ENCODE measurements at regions not wholly inside any gene's neighbourhood (a gene's known extent, or its start where the extent isn't known, plus 50 kb on each side); places are given as distances from the start of the nearest gene placed in this dataset.
"Not testable (repeated sequence)": the region's sequence is repeated elsewhere in the genome, so short reads cannot be mapped to it uniquely, and the experiment has no call there.

- DNase-seq: no peak
These were observed 160.0 kb downstream of the OSR1 start for GRCh38 chr2:19198381-19198780.

DNA sequence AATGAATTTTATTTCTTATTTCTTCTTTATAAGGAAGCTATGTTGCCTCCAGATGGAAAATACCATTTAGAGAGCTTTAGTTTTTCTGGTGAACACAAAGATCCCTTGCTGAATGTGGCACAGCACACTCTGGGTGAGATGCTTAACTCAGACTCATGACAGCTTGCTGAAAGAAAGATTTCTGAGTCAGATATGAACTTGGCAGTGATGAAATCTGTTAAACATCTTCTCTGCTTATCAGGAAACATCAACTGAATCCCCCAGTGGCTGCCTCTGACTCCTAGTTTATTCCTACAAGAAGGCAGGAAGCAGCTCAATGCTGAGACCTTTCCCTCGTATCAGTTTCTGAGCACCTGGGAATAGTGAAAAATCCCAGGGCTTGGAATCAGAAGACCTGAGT is 162.8 kb downstream of the OSR1 start:
- peak; percentile 59 for DNase-seq

- no peak for DNase-seq
These were observed 169.0 kb downstream of the OSR1 start for GRCh38 chr2:19189391-19189790.

DNA sequence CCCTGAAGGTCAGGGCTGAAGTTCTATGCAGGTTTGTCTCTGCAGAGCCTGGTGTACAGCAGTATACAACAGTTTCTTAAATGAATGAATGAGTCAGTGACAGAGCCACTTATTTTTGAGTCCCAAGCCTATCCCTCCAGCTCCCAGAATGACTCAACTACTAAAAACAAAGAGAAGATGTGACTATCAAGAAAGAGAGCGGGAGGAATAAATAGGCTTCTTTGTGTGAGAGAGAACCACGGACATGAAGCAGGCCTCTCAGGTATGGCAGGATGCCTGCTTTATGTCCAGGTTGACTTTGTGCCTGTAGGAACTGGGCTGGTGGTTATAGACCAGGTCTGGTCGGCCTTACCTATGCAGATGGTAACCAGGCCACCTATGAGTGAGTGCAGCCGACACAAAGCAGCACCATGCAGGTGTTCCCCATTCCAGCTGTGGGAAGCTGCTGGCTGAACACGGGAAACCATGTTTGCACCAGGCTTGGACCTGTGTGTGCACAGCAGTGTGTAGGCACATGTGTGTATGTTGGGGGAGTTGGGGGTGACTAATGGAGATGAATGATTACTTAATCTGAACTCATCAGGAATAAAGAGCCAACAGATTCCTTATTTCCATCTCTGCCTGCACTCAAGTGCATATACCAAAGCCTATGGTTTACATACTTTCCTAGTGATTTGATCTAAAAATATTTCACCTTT is 171.0 kb downstream of the OSR1 start:
- peak; percentile 49 for DNase-seq

DNA sequence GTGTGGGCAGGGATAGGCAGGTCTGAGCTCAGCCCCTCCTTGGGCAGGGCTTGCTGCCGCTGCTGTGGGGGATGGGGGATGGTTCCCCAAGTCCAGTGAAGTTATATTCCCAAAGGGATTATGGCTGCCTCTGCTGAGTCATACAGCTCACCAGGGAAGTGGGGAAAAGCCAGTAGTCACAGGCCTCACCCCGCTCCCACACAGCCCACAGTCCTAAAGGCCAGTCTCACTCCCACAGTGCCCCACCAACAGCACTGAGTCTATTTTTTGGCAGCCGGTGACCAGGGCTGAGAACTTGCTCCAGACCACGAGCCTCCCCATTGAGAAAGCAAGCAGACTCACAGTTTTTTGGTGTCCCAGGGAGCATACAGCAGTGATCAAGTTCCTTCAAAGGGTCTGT is 173.3 kb downstream of the OSR1 start:
- DNase-seq: peak; percentile 38

DNA sequence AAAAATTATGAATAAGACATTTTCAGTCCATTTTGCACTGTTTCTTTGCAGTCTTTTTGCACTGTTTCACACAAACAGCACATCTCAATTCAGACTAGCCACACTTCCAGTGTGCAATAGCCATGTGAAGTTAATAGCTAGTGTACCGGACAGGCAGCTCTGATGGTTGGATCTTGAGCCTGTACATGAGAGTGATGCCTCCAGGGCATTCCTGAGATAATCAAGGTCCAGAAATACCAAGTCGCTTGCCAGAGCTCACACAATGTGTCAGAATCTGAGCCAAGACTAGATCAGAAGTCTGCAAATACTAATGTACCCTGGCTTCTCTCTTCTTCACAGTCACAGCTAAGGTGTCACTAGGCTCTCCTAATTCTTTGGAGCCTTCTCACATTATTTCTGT is 180.2 kb downstream of the OSR1 start:
- DNase-seq: no peak

DNA sequence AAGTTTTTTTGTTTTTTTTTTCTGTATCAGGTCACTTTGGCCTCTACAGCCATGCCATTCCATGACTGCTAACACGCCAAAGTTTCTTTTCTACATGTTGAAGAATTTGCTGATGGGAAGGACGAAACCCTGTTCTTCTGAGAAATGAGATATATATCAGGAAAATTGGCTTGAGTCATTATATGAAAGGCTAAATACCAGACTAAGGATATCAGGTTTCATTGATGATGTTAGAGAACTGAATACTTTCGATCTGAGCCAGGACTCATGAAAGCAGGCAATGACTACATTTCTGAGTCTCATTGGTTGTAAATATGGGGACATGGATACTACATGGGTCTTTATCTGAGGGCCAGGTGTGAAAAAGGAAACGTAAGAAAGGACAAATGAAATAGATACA is 181.4 kb downstream of the OSR1 start:
- DNase-seq: peak; percentile 74

- no peak for DNase-seq
These were observed 182.1 kb downstream of the OSR1 start for GRCh38 chr2:19176172-19176852.

DNA sequence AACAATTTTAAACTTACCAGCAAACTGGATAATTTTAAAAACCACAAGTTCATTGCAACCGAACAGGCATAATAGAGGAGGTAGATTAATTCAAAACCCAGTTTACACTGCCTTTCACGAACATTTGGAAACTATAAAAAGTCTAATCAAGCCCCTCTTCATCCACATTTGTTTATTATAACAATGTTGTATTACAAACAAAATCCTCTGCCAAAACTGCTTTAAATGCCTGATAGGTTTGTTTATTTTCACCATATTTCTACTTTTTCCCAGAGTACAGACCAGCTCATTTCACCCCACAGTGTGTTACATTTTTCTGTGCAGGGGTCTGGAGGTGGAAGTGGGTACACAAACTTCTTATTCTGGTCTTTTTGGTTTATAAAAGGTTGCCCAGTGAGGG is 184.2 kb downstream of the OSR1 start:
- DNase-seq: no peak

- no peak for DNase-seq
These were observed 187.0 kb downstream of the OSR1 start for GRCh38 chr2:19171409-19171808.

GRCh38 chr2:19169134-19169768 is 189.2 kb downstream of the OSR1 start:
- no peak for DNase-seq

GRCh38 chr2:19164099-19164498 is 194.3 kb downstream of the OSR1 start:
- DNase-seq: not testable (repeated sequence)

GRCh38 chr2:19158896-19159295 is 199.5 kb downstream of the OSR1 start:
- DNase-seq: peak; percentile 15

DNA sequence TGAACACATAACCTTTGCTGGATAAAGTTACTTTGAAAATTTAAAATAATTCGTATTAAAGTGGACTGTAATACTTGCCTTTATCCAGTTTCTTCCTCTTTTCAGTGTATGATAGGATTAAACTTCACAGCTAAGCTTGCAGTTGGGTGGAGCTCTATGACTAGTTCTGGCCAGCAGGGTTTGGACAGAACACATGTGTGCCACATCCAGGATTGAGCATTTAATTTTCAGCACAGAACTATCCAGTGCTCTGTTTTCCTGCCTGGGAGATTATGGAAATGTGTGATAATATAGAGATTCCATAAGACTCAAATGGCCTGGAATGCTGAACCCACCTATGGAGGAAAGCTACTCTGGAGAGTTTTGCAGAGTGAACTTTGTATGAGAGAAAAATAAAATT is 200.2 kb downstream of the OSR1 start:
- no peak for DNase-seq

DNA sequence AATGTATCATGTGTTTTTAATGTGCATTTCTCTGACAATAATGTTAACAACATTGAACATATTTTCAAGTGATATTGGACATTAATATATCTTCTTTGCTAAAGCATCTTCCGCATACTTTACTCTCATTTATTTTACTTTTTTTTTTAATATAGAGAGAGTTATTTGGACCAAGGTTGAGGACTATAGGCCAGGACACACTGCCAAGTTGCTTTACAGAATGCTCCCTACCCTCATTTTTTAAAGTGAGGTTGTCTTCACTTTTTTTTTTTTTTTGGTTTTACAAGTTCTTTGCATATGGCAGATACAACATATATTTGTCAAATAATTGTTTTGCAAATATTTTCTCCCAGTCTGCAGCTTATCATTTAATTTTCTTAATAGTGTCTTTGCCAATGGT is 201.8 kb downstream of the OSR1 start:
- DNase-seq: no peak

DNA sequence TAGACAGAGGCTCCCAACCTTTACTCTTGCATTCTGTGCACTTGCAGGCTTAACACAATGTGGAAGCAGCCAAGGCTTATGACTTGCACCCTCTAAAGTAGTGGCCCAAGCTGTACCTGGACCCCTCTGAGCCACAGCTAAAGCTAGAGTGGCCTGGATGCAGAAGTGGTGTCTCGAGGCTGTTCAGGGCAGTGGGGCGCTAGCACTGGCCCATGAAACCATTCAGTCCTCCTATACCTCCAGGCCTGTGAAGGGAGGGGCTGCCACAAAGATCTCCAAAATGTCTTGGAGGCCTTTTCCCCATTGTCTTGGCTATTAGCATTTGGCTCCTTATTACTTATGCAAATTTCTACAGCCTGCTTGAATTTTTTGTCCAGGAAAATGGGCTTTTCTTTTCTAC is 207.7 kb downstream of the OSR1 start:
- DNase-seq: no peak

GRCh38 chr2:19146867-19147266 is 211.6 kb downstream of the OSR1 start:
- DNase-seq: no peak

DNA sequence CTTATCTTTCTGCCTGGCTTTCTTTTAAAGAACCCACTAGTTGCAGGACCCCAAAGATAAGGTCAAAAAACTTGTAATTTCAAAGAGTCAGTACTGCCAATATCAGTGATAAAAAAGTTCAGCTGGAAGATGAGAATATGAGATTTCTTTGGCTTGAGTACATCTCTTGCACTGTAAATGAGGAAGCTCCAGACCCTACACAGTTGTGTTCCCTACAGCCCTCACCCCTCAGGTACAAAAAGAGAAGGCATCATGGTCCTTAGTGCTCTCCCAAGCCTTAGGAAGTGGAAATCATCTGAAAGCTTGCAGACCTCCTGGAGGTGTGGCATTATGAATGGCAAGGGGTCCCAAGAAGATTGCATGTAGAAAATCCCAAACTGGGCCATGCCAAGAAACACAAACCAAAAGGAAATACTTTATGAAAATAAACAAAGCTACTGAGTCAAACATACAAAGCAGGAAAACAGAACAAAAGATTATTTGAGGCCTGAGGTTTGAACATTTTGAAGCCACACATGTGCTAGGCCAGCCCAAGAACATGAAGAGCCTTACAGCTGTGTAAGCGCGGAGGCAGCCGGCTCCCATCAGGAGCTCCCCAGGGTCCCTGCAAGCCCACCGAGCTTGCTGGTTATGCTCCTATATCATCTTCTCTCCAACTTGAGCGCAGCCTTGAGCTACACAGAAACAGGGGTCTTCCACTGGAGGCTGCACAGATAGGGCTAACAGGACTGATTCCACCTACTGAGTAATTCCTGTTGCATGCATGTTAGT is 217.0 kb downstream of the OSR1 start:
- no peak for DNase-seq

DNA sequence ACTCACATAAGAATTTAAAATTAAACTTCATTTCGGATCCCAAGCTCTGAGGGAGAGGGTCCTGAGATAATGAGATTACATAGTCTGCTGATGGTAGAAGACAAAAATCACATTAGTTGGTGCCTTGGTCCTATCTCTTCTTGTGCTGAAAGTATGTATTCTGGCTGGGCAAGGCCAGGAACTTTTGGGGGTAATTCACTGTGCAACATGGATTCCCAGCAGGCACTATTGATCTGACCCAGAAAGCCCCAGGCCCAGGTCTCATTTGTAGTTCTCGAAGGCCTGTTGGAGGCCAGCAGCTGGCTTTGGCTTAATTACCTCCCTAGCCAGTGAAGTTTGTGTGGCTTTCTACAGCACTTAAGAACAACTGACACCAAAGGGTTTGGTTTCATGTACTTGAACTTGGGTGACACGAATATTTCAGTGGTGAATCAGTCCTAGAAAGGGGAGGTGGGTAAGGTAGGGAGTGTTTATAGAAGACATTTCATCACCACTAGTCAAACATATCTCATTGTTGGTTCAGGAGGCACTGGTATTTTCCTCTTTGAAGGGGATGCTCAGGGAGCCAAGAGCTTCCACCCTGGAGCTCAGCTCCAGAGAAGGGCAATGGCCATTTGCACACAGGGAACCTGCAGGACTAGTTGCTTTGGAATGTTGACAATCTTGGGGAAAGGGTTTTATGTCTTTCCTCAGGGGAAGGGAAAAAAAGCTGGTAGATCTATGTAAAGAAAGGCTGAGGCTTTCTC is 217.8 kb downstream of the OSR1 start:
- peak; percentile 92 for DNase-seq

- no peak for DNase-seq
These were observed 219.0 kb downstream of the OSR1 start for GRCh38 chr2:19139386-19139785.

- DNase-seq: no peak
These were observed 220.1 kb downstream of the OSR1 start for GRCh38 chr2:19138264-19138825.

GRCh38 chr2:19137433-19137832 is 221.0 kb downstream of the OSR1 start:
- DNase-seq: no peak

All from fibroblast of skin of right quadriceps (primary cell).